IPS-18a (cell line): ENCODE measurements at regions not wholly inside any gene's neighbourhood (a gene's known extent, or its start where the extent isn't known, plus 50 kb on each side); places are given as distances from the start of the nearest gene placed in this dataset.
"Not testable (repeated sequence)": the region's sequence is repeated elsewhere in the genome, so short reads cannot be mapped to it uniquely, and the experiment has no call there.

Experiments used
- H3K27ac ChIP-seq: one replicate; pipeline ENCODE4 v1.5.1; 2013; ENCODE audit warnings: low read length
- H3K27me3 ChIP-seq: one replicate; pipeline ENCODE4 v1.6.1; 2013; ENCODE audit warnings: mild to moderate bottlenecking, low read length; ENCODE audit not compliant: control insufficient read depth, insufficient read depth
- H3K36me3 ChIP-seq: one replicate; pipeline ENCODE4 v1.6.1; 2013; ENCODE audit warnings: low read depth, low read length; ENCODE audit not compliant: control insufficient read depth
- H3K4me1 ChIP-seq: one replicate; pipeline ENCODE4 v1.6.1; 2013; ENCODE audit warnings: low read depth, low read length; ENCODE audit not compliant: control insufficient read depth
- H3K4me3 ChIP-seq: one replicate; pipeline ENCODE4 v1.5.1; 2013; ENCODE audit warnings: low read length
- H3K9ac ChIP-seq: one replicate; pipeline ENCODE4 v1.6.1; 2013; ENCODE audit warnings: mild to moderate bottlenecking, low read length, moderate library complexity
- H3K9me3 ChIP-seq: one replicate; pipeline ENCODE4 v1.6.1; 2013; ENCODE audit warnings: low read depth, low read length; ENCODE audit not compliant: control insufficient read depth

GRCh38 chr2:150335596-150335995, 151.9 kb downstream of the RND3 start:
- no peaks in the 10 kb centered on the region for H3K27me3 ChIP-seq
- H3K4me1 ChIP-seq, result peaks cover 3% of the 10 kb centered on the region
- no peaks in the 10 kb centered on the region for H3K9me3 ChIP-seq
- H3K9ac ChIP-seq, result no peak overlapping the region
- no peak overlapping the region for H3K4me3 ChIP-seq
- no peak overlapping the region for H3K27ac ChIP-seq
- no peaks in the 10 kb centered on the region for H3K36me3 ChIP-seq

- Histone ChIP-seq H3K9me3 (no peaks in the 10 kb centered on the region), H3K36me3 (no peaks in the 10 kb centered on the region), H3K27me3 (no peaks in the 10 kb centered on the region), H3K4me1 (peaks cover 10% of the 10 kb centered on the region), H3K4me3 (no peak overlapping the region), H3K9ac (no peak overlapping the region), H3K27ac (no peak overlapping the region)
Measured at GRCh38 chr2:150332383-150332782, 155.1 kb downstream of the RND3 start.

- Histone ChIP-seq H3K27ac (no peak overlapping the region), H3K4me3 (no peak overlapping the region), H3K9ac (no peak overlapping the region), H3K9me3 (no peaks in the 10 kb centered on the region), H3K36me3 (no peaks in the 10 kb centered on the region), H3K4me1 (peaks cover 10% of the 10 kb centered on the region), H3K27me3 (no peaks in the 10 kb centered on the region)
Measured at GRCh38 chr2:150327564-150328489, 159.6 kb downstream of the RND3 start.

GRCh38 chr2:150325656-150326314, 161.7 kb downstream of the RND3 start:
- no peaks in the 10 kb centered on the region for H3K36me3 ChIP-seq
- H3K4me3 ChIP-seq, result no peak overlapping the region
- H3K27ac ChIP-seq, result no peak overlapping the region
- no peaks in the 10 kb centered on the region for H3K27me3 ChIP-seq
- peaks cover 10% of the 10 kb centered on the region for H3K4me1 ChIP-seq
- no peak overlapping the region for H3K9ac ChIP-seq
- no peaks in the 10 kb centered on the region for H3K9me3 ChIP-seq

GRCh38 chr2:150323071-150323470, 164.4 kb downstream of the RND3 start:
- not testable (repeated sequence) for H3K9ac ChIP-seq, H3K27me3 ChIP-seq, H3K27ac ChIP-seq, H3K9me3 ChIP-seq, H3K36me3 ChIP-seq, H3K4me3 ChIP-seq
- H3K4me1 ChIP-seq, result peaks cover 11% of the 10 kb centered on the region

GRCh38 chr2:150320608-150321007, 166.9 kb downstream of the RND3 start:
- Histone ChIP-seq H3K27ac (no peak overlapping the region), H3K9ac (no peak overlapping the region), H3K4me1 (peaks cover 4% of the 10 kb centered on the region), H3K27me3 (no peaks in the 10 kb centered on the region), H3K4me3 (no peak overlapping the region), H3K9me3 (no peaks in the 10 kb centered on the region), H3K36me3 (no peaks in the 10 kb centered on the region)

GRCh38 chr2:150319658-150320555, 167.6 kb downstream of the RND3 start:
- H3K9me3 ChIP-seq, result no peaks in the 10 kb centered on the region
- H3K36me3 ChIP-seq, result no peaks in the 10 kb centered on the region

GRCh38 chr2:150319085-150319484, 168.4 kb downstream of the RND3 start:
- no peak overlapping the region for H3K27ac ChIP-seq
- no peaks in the 10 kb centered on the region for H3K36me3 ChIP-seq
- H3K4me1 ChIP-seq, result peaks cover 4% of the 10 kb centered on the region
- no peaks in the 10 kb centered on the region for H3K27me3 ChIP-seq
- H3K9me3 ChIP-seq, result no peaks in the 10 kb centered on the region
- H3K4me3 ChIP-seq, result no peak overlapping the region
- H3K9ac ChIP-seq, result no peak overlapping the region

More at GRCh38 chr2:150319658-150320555, 167.6 kb downstream of the RND3 start:
- Histone ChIP-seq H3K9ac (no peak overlapping the region), H3K27me3 (no peaks in the 10 kb centered on the region), H3K27ac (no peak overlapping the region), H3K4me1 (peaks cover 4% of the 10 kb centered on the region), H3K4me3 (no peak overlapping the region)

GRCh38 chr2:150312271-150312670, 175.2 kb downstream of the RND3 start:
- Histone ChIP-seq H3K4me3 (no peak overlapping the region), H3K9ac (no peak overlapping the region), H3K27me3 (no peaks in the 10 kb centered on the region), H3K4me1 (no peaks in the 10 kb centered on the region), H3K27ac (no peak overlapping the region), H3K36me3 (no peaks in the 10 kb centered on the region), H3K9me3 (no peaks in the 10 kb centered on the region)

- H3K36me3 ChIP-seq, result no peaks in the 10 kb centered on the region
- no peaks in the 10 kb centered on the region for H3K9me3 ChIP-seq
- no peak overlapping the region for H3K9ac ChIP-seq
- H3K27me3 ChIP-seq, result no peaks in the 10 kb centered on the region
- H3K27ac ChIP-seq, result no peak overlapping the region
- H3K4me3 ChIP-seq, result no peak overlapping the region
- H3K4me1 ChIP-seq, result no peaks in the 10 kb centered on the region
Measured at GRCh38 chr2:150309311-150310080, 178.0 kb downstream of the RND3 start.

GRCh38 chr2:150307258-150307657, 180.2 kb downstream of the RND3 start:
- no peak overlapping the region for H3K9ac ChIP-seq
- H3K27ac ChIP-seq, result no peak overlapping the region
- no peaks in the 10 kb centered on the region for H3K27me3 ChIP-seq
- H3K9me3 ChIP-seq, result peaks cover 3% of the 10 kb centered on the region
- H3K4me3 ChIP-seq, result no peak overlapping the region
- no peaks in the 10 kb centered on the region for H3K36me3 ChIP-seq
- no peaks in the 10 kb centered on the region for H3K4me1 ChIP-seq
